SK-N-SH (cell line): ENCODE measurements at regions not wholly inside any gene's neighbourhood (a gene's known extent, or its start where the extent isn't known, plus 50 kb on each side); places are given as distances from the start of the nearest gene placed in this dataset.

Source experiments
- CTCF ChIA-PET: fragments of 300-600, 350-600 bp; formaldehyde crosslinking; extraction: SDS; loops from one replicate; lab custom pipeline; 2021; lab: Yijun Ruan, JAX
- POLR2A ChIA-PET: fragments of 350-600 bp; sonication (Branson Sonifier 250); formaldehyde crosslinking; extraction: SDS; loops from one replicate; lab custom pipeline; 2020; ENCODE audit warnings: antibody characterized with exemption, inconsistent platforms; lab: Yijun Ruan, JAX
- DNase-seq: peaks from one replicate; pipeline ENCODE4 v3.0.0; 2012
- H2AFZ ChIP-seq: fragments of 200-600 bp; sonication (generic); 2 replicates; pipeline ENCODE4 v1.8.1; 2016; ENCODE audit warnings: antibody characterized with exemption, mild to moderate bottlenecking, low read depth
- H3F3A ChIP-seq: fragments of 200-600 bp; sonication (generic); replicated peaks from 2 replicates; pipeline ENCODE3; 2016; ENCODE audit warnings: antibody characterized with exemption, mild to moderate bottlenecking; ENCODE audit not compliant: insufficient read depth
- H3K27ac ChIP-seq, 2 experiments: fragments of 200-500 bp in 1 of 2; fragments of 200-600 bp in 1 of 2; sonication (Bioruptor generic) in 1 of 2; sonication (generic), shearing (Covaris generic) in 1 of 2; 2 replicates each; pipeline versions ENCODE4 v1.5.1 to v1.6.1; 2014 to 2016; ENCODE audit warnings: low read depth in 2 of 2, inconsistent platforms in 1 of 2, low read length in 1 of 2, mild to moderate bottlenecking in 1 of 2, mixed read lengths in 1 of 2
- H3K27me3 ChIP-seq: fragments of 200-600 bp; sonication (generic), shearing (Covaris generic); 2 replicates; pipeline ENCODE4 v1.6.1; 2016; ENCODE audit warnings: mixed run types; ENCODE audit not compliant: insufficient read depth
- H3K36me3 ChIP-seq, 2 experiments: fragments of 200-500 bp in 1 of 2; fragments of 200-600 bp in 1 of 2; sonication (Bioruptor generic) in 1 of 2; sonication (generic) in 1 of 2; replicated peaks in 1 of 2; 2 replicates each; pipeline versions ENCODE3 to v1.5.1; 2014 to 2016; ENCODE audit warnings: low read length in 1 of 2, mild to moderate bottlenecking in 1 of 2; ENCODE audit not compliant: insufficient read depth in 2 of 2, control insufficient read depth in 1 of 2
- H3K4me1 ChIP-seq, 2 experiments: fragments of 200-500 bp in 1 of 2; fragments of 200-600 bp in 1 of 2; sonication (Bioruptor generic) in 1 of 2; sonication (generic), shearing (Covaris generic) in 1 of 2; 2 replicates each; pipeline versions ENCODE4 v1.5.1 to v1.6.1; 2014 to 2016; ENCODE audit warnings: low read depth in 1 of 2, low read length in 1 of 2, mixed run types in 1 of 2; ENCODE audit not compliant: insufficient read depth in 2 of 2, control insufficient read depth in 1 of 2
- H3K4me2 ChIP-seq: fragments of 200-600 bp; sonication (generic), shearing (Covaris generic); 2 replicates; pipeline ENCODE4 v1.6.1; 2017; ENCODE audit warnings: mixed run types
- H3K4me3 ChIP-seq, 2 experiments: fragments of 200-500 bp in 1 of 2; fragments of 200-600 bp in 1 of 2; sonication (Bioruptor generic) in 1 of 2; sonication (generic), shearing (Covaris generic) in 1 of 2; 2 replicates each; pipeline versions ENCODE4 v1.5.1 to v1.8.1; 2014 to 2016; ENCODE audit warnings: low read depth in 2 of 2, inconsistent platforms in 1 of 2, low read length in 1 of 2, mild to moderate bottlenecking in 1 of 2, mixed read lengths in 1 of 2, moderate library complexity in 1 of 2
- H3K79me2 ChIP-seq: fragments of 200-600 bp; sonication (generic); 2 replicates; pipeline ENCODE4 v1.8.1; 2017; ENCODE audit warnings: mild to moderate bottlenecking; ENCODE audit not compliant: insufficient read depth
- H3K9ac ChIP-seq: fragments of 200-600 bp; sonication (generic); 2 replicates; pipeline ENCODE4 v1.6.1; 2017; ENCODE audit warnings: mixed run types
- H3K9me2 ChIP-seq: fragments of 200-600 bp; sonication (generic); 2 replicates; pipeline ENCODE4 v1.6.1; 2017; ENCODE audit warnings: mixed run types
- H3K9me3 ChIP-seq: fragments of 200-600 bp; sonication (generic); 2 replicates; pipeline ENCODE4 v1.6.1; 2017; ENCODE audit warnings: mixed run types, mild to moderate bottlenecking, moderate library complexity
- H4K20me1 ChIP-seq: fragments of 200-600 bp; sonication (generic); 2 replicates; pipeline ENCODE4 v1.6.1; 2017; ENCODE audit warnings: mild to moderate bottlenecking, mixed run types; ENCODE audit not compliant: insufficient read depth
- EZH2phosphoT487 ChIP-seq: fragments of 200-600 bp; sonication (generic); IDR thresholded peaks from 2 replicates; pipeline ENCODE4 v1.6.1; 2017; ENCODE audit warnings: low read depth, mixed run types, mild to moderate bottlenecking, antibody characterized with exemption, moderate library complexity, borderline replicate concordance
- FOXJ3 ChIP-seq: sonication (generic); formaldehyde crosslinking; IDR thresholded peaks from 2 replicates; pipeline ENCODE4 v1.5.1; 2020; ENCODE audit warnings: mild to moderate bottlenecking, missing genetic modification reagents
- GABPA ChIP-seq: IDR thresholded peaks from 2 replicates; pipeline ENCODE4 v1.4.0; 2012; ENCODE audit warnings: low read depth, mild to moderate bottlenecking
- GATA2 ChIP-seq: sonication (generic); formaldehyde crosslinking; IDR thresholded peaks from 2 replicates; pipeline ENCODE4 v1.5.0; 2020; ENCODE audit warnings: mild to moderate bottlenecking, missing genetic modification reagents
- POLR2AphosphoS5 ChIP-seq: IDR thresholded peaks from 2 replicates; pipeline ENCODE4 v1.6.1; 2012; ENCODE audit warnings: low read depth, low read length
- RAD21 ChIP-seq: IDR thresholded peaks from 2 replicates; pipeline ENCODE4 v1.6.1; 2012; ENCODE audit warnings: mild to moderate bottlenecking, low read length
- RCOR1 ChIP-seq: fragments of 150-350 bp; IDR thresholded peaks from 2 replicates; pipeline ENCODE4 v1.6.1; 2017; ENCODE audit warnings: antibody characterized with exemption, low read length
- RXRA ChIP-seq: IDR thresholded peaks from 2 replicates; pipeline ENCODE4 v1.4.0; 2012; ENCODE audit warnings: low read depth, mild to moderate bottlenecking, borderline replicate concordance
- SMC3 ChIP-seq: IDR thresholded peaks from 2 replicates; pipeline ENCODE4 v1.6.1; 2012; ENCODE audit warnings: low read depth, low read length, improper control_type of control experiment
- TAF1 ChIP-seq: IDR thresholded peaks from 2 replicates; pipeline ENCODE4 v1.6.1; 2012; ENCODE audit warnings: low read depth, mild to moderate bottlenecking, low read length, moderate library complexity, borderline replicate concordance
- TEAD4 ChIP-seq: IDR thresholded peaks from 2 replicates; pipeline ENCODE4 v1.4.0; 2012; ENCODE audit warnings: mild to moderate bottlenecking, borderline replicate concordance; ENCODE audit not compliant: insufficient read depth
- whole genome bisulfite sequencing: methylation state at CpG from one replicate; pipeline ENCODE4 v1.1.6; 2017; ENCODE audit warnings: low lambda C conversion rate; 5-methylcytosine and 5-hydroxymethylcytosine counted together
- TF ChIP-seq, protein P1 (sequence below): IDR thresholded peaks from 2 replicates; pipeline ENCODE4 v1.4.0; 2012; ENCODE audit warnings: low read depth
- TF ChIP-seq, protein P2 (sequence below): IDR thresholded peaks from 2 replicates; pipeline ENCODE4 v1.4.0; 2012; ENCODE audit warnings: low read depth, borderline replicate concordance

DNA sequence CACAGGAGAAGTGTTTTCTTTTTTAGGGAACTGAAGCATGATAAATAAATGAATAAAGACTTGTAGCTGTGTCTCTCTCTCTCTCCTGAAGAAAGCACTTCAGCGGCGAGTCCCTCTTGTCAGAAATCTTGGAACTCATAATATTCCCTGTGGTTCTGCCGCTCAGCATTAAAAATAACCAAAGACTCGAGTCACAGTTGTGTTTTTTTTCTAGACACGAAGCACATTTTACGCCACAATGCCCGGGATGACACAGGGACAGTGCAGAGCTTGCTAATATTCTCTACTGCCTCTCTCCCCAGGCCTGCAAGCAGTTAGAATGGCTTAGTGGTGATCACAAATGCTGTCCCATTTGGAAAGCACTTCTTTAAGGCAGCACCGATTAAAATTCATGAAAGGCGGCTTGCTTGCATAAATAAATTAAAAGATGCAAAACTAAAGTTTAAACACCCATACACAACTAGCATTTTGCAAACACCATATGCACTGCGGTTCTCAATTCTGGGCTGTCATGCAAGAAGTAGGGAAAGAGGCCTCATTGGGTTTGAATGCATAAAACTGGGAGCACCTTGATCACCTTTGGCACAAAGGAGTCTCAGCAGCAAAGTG is 597.4 kb downstream of the SOX6 start:
- CTCF ChIA-PET = interaction anchor here (3.1 kb wide), 1 partner anchor 11 kb away, joined by 8 read pairs; no protein-coding TSS in a partner anchor
- H3K4me2 ChIP-seq = no peak overlapping the region
- H3K4me3 ChIP-seq = no peak overlapping the region

DNA sequence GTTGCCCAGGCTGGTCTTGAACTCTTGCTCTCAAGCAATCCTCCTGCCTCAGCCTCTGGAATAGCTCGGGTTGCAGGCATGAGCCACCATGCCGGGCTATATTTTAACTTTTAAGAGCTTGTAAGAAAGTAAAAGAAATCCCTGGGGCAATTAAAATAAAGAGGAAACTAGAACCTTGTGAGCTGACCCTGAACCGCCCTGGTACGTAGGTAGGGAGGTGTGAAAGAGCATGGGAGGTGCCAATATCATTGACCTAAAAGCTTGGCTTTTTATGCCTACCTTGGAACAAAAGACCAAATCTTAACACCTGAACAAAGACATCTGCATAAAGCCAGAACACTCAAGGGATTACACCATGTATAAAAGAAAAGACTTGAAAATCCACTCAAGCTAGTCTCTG is 595.1 kb downstream of the SOX6 start:
- Histone ChIP-seq H3K4me3 (no peak overlapping the region), H3K4me2 (no peak overlapping the region), H3K9me3 (no peaks in the 10 kb centered on the region), H4K20me1 (no peaks in the 10 kb centered on the region), H3F3A (no peaks in the 10 kb centered on the region), H3K36me3 (no peaks in the 10 kb centered on the region), H2AFZ (no peak overlapping the region), H3K9ac (no peak overlapping the region), H3K27ac (no peak overlapping the region), H3K79me2 (no peaks in the 10 kb centered on the region), H3K9me2 (no peaks in the 10 kb centered on the region)
- POLR2A ChIA-PET = no interaction called here
- no peak for DNase-seq
- TF ChIP-seq POLR2AphosphoS5 (no peak), RXRA (no peak), RAD21 (no peak), GABPA (no peak)
- TF ChIP-seq, protein P1, sequence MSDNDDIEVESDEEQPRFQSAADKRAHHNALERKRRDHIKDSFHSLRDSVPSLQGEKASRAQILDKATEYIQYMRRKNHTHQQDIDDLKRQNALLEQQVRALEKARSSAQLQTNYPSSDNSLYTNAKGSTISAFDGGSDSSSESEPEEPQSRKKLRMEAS = no peak
- TF ChIP-seq, all 33 proteins: peak for 0
- CTCF ChIA-PET = interaction anchor here (1.1 to 1.5 kb wide), 5 partner anchors 9 to 111 kb away, joined by 3 to 8 read pairs (median 3); no protein-coding TSS in a partner anchor
- no peaks in the 10 kb centered on the region; a peak in 1 of 4 replicates for H3K4me1 ChIP-seq
- 29% methylated on average over 4 of the region's 4 CpGs for WGBS
- no peaks in the 10 kb centered on the region for H3K27me3 ChIP-seq

More for the DNA sequence above, 597.4 kb downstream of the SOX6 start:
- POLR2A ChIA-PET = no interaction called here
- Histone ChIP-seq H3F3A (no peaks in the 10 kb centered on the region), H3K79me2 (no peaks in the 10 kb centered on the region), H3K36me3 (no peaks in the 10 kb centered on the region), H3K27me3 (no peaks in the 10 kb centered on the region), H3K9ac (no peak overlapping the region), H3K9me2 (no peaks in the 10 kb centered on the region), H3K9me3 (no peaks in the 10 kb centered on the region), H3K4me1 (no peaks in the 10 kb centered on the region; a peak in 1 of 4 replicates), H3K27ac (no peak overlapping the region), H2AFZ (no peak overlapping the region), H4K20me1 (no peaks in the 10 kb centered on the region)
- no peak for TF ChIP-seq FOXJ3 (CRISPR knock-in tag)
- 56% methylated on average over 10 of the region's 10 CpGs for WGBS
- DNase-seq = no peak

DNA sequence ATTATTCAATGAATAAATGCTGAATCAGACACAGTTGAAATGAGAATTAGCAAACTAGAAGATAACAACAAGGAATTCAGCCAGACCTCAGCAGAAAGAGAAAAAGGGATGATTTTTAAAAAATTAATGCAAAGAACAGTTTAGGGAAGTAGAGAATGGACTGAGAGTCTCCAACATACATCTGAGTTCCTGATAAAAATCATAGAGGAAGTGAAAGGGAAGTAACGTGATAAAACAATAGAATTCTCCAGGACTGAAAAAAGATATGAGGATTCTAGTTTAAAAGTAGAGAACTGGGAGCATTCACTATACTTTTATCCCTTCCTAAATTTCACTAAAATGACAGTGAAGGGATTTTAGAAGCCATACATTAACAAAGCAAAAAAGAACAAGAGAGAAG is 592.0 kb downstream of the SOX6 start:
- Histone ChIP-seq H3K36me3 (no peaks in the 10 kb centered on the region), H3K9ac (no peak overlapping the region), H3K9me2 (no peaks in the 10 kb centered on the region), H4K20me1 (no peaks in the 10 kb centered on the region), H2AFZ (no peak overlapping the region), H3K79me2 (no peaks in the 10 kb centered on the region), H3K4me3 (no peak overlapping the region), H3K27me3 (no peaks in the 10 kb centered on the region), H3K4me1 (no peaks in the 10 kb centered on the region), H3K27ac (no peak overlapping the region), H3K4me2 (no peak overlapping the region), H3F3A (no peaks in the 10 kb centered on the region), H3K9me3 (no peaks in the 10 kb centered on the region)
- no peak for DNase-seq
- ChIA-PET CTCF (no interaction called here), POLR2A (no interaction called here)
- 13% methylated on average over 1 of the region's 1 CpG for WGBS
- TF ChIP-seq RXRA = no peak
- TF ChIP-seq TAF1 = no peak
- no peak for TF ChIP-seq GATA2 (CRISPR knock-in tag)
- TF ChIP-seq RCOR1 = no peak
- no peak for TF ChIP-seq SMC3
- TF ChIP-seq, protein P2, sequence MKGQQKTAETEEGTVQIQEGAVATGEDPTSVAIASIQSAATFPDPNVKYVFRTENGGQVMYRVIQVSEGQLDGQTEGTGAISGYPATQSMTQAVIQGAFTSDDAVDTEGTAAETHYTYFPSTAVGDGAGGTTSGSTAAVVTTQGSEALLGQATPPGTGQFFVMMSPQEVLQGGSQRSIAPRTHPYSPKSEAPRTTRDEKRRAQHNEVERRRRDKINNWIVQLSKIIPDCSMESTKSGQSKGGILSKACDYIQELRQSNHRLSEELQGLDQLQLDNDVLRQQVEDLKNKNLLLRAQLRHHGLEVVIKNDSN = no peak
- TF ChIP-seq TEAD4 = no peak
- TF ChIP-seq EZH2phosphoT487 = no peak
